Endothelial cell of umbilical vein (primary cell): ENCODE measurements at regions not wholly inside any gene's neighbourhood (a gene's known extent, or its start where the extent isn't known, plus 50 kb on each side); places are given as distances from the start of the nearest gene placed in this dataset.
A peak's percentile ranks its signal among the peaks of the same experiment; 100 is the strongest.
"Not testable (repeated sequence)": the region's sequence is repeated elsewhere in the genome, so short reads cannot be mapped to it uniquely, and the experiment has no call there.

Experiments
- BruUV-seq: library from RNA; stranded (reverse); fragments of 400-500 nt; replicated peaks from 2 replicates; lab custom pipeline; 2021; lab: Mats Ljungman, UMichigan
- CTCF ChIA-PET: fragments of 300-600, 350-600 bp; sonication (Branson Sonifier 250); formaldehyde crosslinking; loops from one replicate; lab custom pipeline; 2021; ENCODE audit warnings: antibody characterized with exemption, inconsistent platforms; lab: Charles Lee
- POLR2A ChIA-PET: fragments of 300-600, 350-600 bp; sonication (Branson Sonifier 250); formaldehyde crosslinking; loops from one replicate; lab custom pipeline; 2021; ENCODE audit warnings: antibody characterized with exemption, inconsistent platforms; lab: Charles Lee
- DNase-seq: peaks from one replicate; pipeline ENCODE4 v3.0.0-alpha.2; 2011; ENCODE audit warnings: low read depth, low spot score
- FAIRE-seq: peaks from 2 replicates; lab custom pipeline; 2011; peaks lifted over from hg19 to GRCh38; lab: Jason Lieb, UNC
- H2AFZ ChIP-seq: 2 replicates; pipeline ENCODE4 v1.6.0; 2012; ENCODE audit warnings: low read depth, low read length, control low read depth, inconsistent platforms
- H3K27ac ChIP-seq: 2 replicates; pipeline ENCODE4 v1.5.1; 2011; ENCODE audit warnings: low read depth, mild to moderate bottlenecking, control low read depth, low read length, moderate library complexity; ENCODE audit not compliant: insufficient read depth
- H3K27me3 ChIP-seq, 2 experiments: 2 replicates each; pipeline versions ENCODE4 v1.6.0 to v1.6.1; 2011; ENCODE audit warnings: low read length in 2 of 2, mixed read lengths in 1 of 2; ENCODE audit not compliant: control insufficient read depth in 2 of 2, insufficient read depth in 2 of 2
- H3K36me3 ChIP-seq, 2 experiments: 2 replicates in 1 of 2; 3 replicates in 1 of 2; pipeline ENCODE4 v1.5.1; 2011; ENCODE audit warnings: low read length in 2 of 2, mild to moderate bottlenecking in 1 of 2, moderate library complexity in 1 of 2; ENCODE audit not compliant: control insufficient read depth in 2 of 2, insufficient read depth in 2 of 2; ENCODE audit errors: extremely low read depth in 1 of 2
- H3K4me1 ChIP-seq: 3 replicates; pipeline ENCODE4 v1.5.1; 2011; ENCODE audit warnings: mild to moderate bottlenecking, low read length; ENCODE audit not compliant: control insufficient read depth, insufficient read depth; ENCODE audit errors: extremely low read depth
- H3K4me2 ChIP-seq: 2 replicates; pipeline ENCODE4 v1.6.1; 2011; ENCODE audit warnings: low read length, control low read depth, mixed read lengths; ENCODE audit not compliant: insufficient read depth
- H3K4me3 ChIP-seq, 3 experiments: fragments of 200-600 bp in 1 of 3; sonication (generic), shearing (Covaris generic) in 1 of 3; replicated peaks in 1 of 3; 2 replicates each; pipeline ENCODE4 v1.5.1; 2011 to 2016; ENCODE audit warnings: control low read depth in 3 of 3, low read length in 3 of 3, mild to moderate bottlenecking in 2 of 3, inconsistent platforms in 1 of 3, low read depth in 1 of 3, moderate library complexity in 1 of 3; ENCODE audit not compliant: insufficient read depth in 1 of 3
- H3K79me2 ChIP-seq: 2 replicates; pipeline ENCODE4 v1.6.0; 2012; ENCODE audit warnings: low read length, inconsistent platforms; ENCODE audit not compliant: control insufficient read depth, insufficient read depth
- H3K9ac ChIP-seq: replicated peaks from 2 replicates; pipeline ENCODE3; 2011; ENCODE audit warnings: low read length, control low read depth; ENCODE audit not compliant: insufficient read depth; ENCODE audit errors: extremely low read depth
- H3K9me1 ChIP-seq: replicated peaks from 3 replicates; pipeline ENCODE4 v1.6.0; 2011; ENCODE audit warnings: mild to moderate bottlenecking, low read length; ENCODE audit not compliant: control insufficient read depth, insufficient read depth; ENCODE audit errors: extremely low read depth
- H3K9me3 ChIP-seq: replicated peaks from 2 replicates; pipeline ENCODE4 v1.5.1; 2012; ENCODE audit warnings: low read length, inconsistent platforms; ENCODE audit not compliant: control insufficient read depth, insufficient read depth
- H4K20me1 ChIP-seq: replicated peaks from 2 replicates; pipeline ENCODE3; 2011; ENCODE audit warnings: mild to moderate bottlenecking, low read length; ENCODE audit not compliant: control insufficient read depth, insufficient read depth; ENCODE audit errors: extremely low read depth
- EZH2 ChIP-seq: IDR thresholded peaks from 2 replicates; pipeline ENCODE4 v1.6.1; 2012; ENCODE audit warnings: borderline replicate concordance, low read depth, mild to moderate bottlenecking, moderate library complexity, low read length, inconsistent platforms; ENCODE audit not compliant: severe bottlenecking
- FOS ChIP-seq: IDR thresholded peaks from 2 replicates; pipeline ENCODE4 v1.6.1; 2011; ENCODE audit warnings: mild to moderate bottlenecking, low read length, moderate library complexity, borderline replicate concordance; ENCODE audit not compliant: insufficient read depth
- GATA2 ChIP-seq: IDR thresholded peaks from 2 replicates; pipeline ENCODE4 v1.7.0; 2011; ENCODE audit warnings: low read depth, mild to moderate bottlenecking, moderate library complexity, mixed read lengths, low read length; ENCODE audit not compliant: insufficient read length, insufficient read depth
- JUN ChIP-seq: IDR thresholded peaks from 2 replicates; pipeline ENCODE4 v1.6.1; 2011; ENCODE audit warnings: borderline replicate concordance, low read depth; ENCODE audit not compliant: insufficient read length, insufficient read depth
- MAX ChIP-seq: IDR thresholded peaks from 2 replicates; pipeline ENCODE4 v1.6.1; 2011; ENCODE audit not compliant: insufficient read depth, insufficient read length
- MYC ChIP-seq: IDR thresholded peaks from one replicate; pipeline ENCODE4 v1.6.1; 2011; ENCODE audit warnings: mild to moderate bottlenecking, low read depth, low read length
- POLR2A ChIP-seq: IDR thresholded peaks from 2 replicates; pipeline ENCODE4 v1.6.1; 2012; ENCODE audit warnings: low read depth, mild to moderate bottlenecking, control low read depth, low read length
- POLR2AphosphoS5 ChIP-seq: IDR thresholded peaks from 2 replicates; pipeline ENCODE4 v1.6.1; 2012; ENCODE audit warnings: low read depth, mild to moderate bottlenecking, control low read depth, low read length, moderate library complexity; ENCODE audit not compliant: insufficient read depth
- dilution Hi-C: fragments of 300-500 bp; cut with MboI; formaldehyde crosslinking; loops from one replicate; pipeline ENCODE4 v1.15.0; 2019; ENCODE audit warnings: low sequenced_read_pairs; ENCODE audit not compliant: extremely low pct_ligation_motif_present
- intact Hi-C: fragments of 100-400 bp; cut with micrococcal nuclease; formaldehyde crosslinking; loops from one replicate; pipeline ENCODE4 v1.10.0; 2022
- TF ChIP-seq, protein P1 (sequence below), 2 donors: IDR thresholded peaks; 1 replicate in 1 of 2; 2 replicates in 1 of 2; pipeline ENCODE4 v1.5.1; 2011; ENCODE audit warnings: low read length in 2 of 2, mild to moderate bottlenecking in 2 of 2, moderate library complexity in 2 of 2, control low read depth in 1 of 2, inconsistent platforms in 1 of 2, low read depth in 1 of 2; ENCODE audit not compliant: insufficient read depth in 1 of 2; ENCODE audit errors: extremely low read depth in 1 of 2

DNA sequence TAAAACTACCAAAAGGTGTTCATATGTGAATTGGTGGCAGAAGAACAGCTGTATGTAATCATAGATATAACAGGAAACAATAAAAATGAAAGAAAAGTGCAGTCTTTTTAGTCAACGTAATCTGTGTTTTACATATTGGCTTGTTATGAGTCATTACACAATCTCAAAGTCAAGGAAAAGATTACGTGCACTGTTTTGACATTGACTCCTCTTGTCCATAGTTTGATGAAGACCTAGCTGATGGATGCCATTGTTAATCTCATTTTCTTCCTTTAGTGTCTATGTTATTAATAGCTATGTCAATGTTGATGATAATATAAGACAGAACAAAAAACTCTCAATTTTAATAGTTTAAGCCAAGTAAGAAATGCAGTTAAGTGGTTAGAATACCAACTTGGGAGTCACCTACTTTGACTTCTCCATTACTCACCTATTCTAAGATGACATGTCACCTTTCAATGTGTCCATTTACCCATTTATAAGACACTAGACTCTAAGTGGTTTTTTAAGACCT lies 84.5 kb upstream of the SAMSN1 start:
- TF ChIP-seq FOS (peak; percentile 36), JUN (peak; percentile 13), POLR2AphosphoS5 (no peak)
- no peaks in the 10 kb centered on the region for H3K9me1 ChIP-seq
- H4K20me1 ChIP-seq: no peaks in the 10 kb centered on the region
- no peak for DNase-seq
- H3K9ac ChIP-seq: no peak overlapping the region
- CTCF ChIA-PET: no interaction called here
- no peaks in the 10 kb centered on the region for H3K79me2 ChIP-seq
- intact Hi-C loops: no loop called here
- FAIRE-seq: no peak
- H3K27me3 ChIP-seq: no peaks in the 10 kb centered on the region
- H3K4me1 ChIP-seq: no peaks in the 10 kb centered on the region
- dilution Hi-C loops: no loop called here
- H3K4me3 ChIP-seq: no peak overlapping the region
- POLR2A ChIA-PET: no interaction called here
- H3K4me2 ChIP-seq: no peak overlapping the region
- H3K36me3 ChIP-seq: no peaks in the 10 kb centered on the region
- no peak overlapping the region for H2AFZ ChIP-seq
- no TSS peak for BruUV-seq
- no peaks in the 10 kb centered on the region for H3K9me3 ChIP-seq
- no peak overlapping the region for H3K27ac ChIP-seq

GRCh38 chr21:14629461-14629860 lies 83.3 kb upstream of the SAMSN1 start:
- no peak overlapping the region for H2AFZ ChIP-seq
- POLR2A ChIA-PET: no interaction called here
- no peak overlapping the region for H3K9ac ChIP-seq
- H3K4me1 ChIP-seq: no peaks in the 10 kb centered on the region
- FAIRE-seq (no peak), DNase-seq (no peak)
- CTCF ChIA-PET: interaction anchor here (1.2 to 1.6 kb wide), 3 partner anchors 11 to 108 kb away, joined by 3 to 7 read pairs (median 3); no protein-coding TSS in a partner anchor
- no peaks in the 10 kb centered on the region for H3K36me3 ChIP-seq
- H4K20me1 ChIP-seq: no peaks in the 10 kb centered on the region
- TF ChIP-seq GATA2 (no peak), POLR2AphosphoS5 (no peak), EZH2 (no peak), FOS (no peak), POLR2A (no peak), MYC (no peak), MAX (no peak), JUN (no peak)
- TF ChIP-seq, protein P1, sequence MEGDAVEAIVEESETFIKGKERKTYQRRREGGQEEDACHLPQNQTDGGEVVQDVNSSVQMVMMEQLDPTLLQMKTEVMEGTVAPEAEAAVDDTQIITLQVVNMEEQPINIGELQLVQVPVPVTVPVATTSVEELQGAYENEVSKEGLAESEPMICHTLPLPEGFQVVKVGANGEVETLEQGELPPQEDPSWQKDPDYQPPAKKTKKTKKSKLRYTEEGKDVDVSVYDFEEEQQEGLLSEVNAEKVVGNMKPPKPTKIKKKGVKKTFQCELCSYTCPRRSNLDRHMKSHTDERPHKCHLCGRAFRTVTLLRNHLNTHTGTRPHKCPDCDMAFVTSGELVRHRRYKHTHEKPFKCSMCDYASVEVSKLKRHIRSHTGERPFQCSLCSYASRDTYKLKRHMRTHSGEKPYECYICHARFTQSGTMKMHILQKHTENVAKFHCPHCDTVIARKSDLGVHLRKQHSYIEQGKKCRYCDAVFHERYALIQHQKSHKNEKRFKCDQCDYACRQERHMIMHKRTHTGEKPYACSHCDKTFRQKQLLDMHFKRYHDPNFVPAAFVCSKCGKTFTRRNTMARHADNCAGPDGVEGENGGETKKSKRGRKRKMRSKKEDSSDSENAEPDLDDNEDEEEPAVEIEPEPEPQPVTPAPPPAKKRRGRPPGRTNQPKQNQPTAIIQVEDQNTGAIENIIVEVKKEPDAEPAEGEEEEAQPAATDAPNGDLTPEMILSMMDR (IDR thresholded peaks at IDR 0.05; ENCODE audit: extremely low read depth in 1 of 2, insufficient read depth in 1 of 2, low read depth in 1 of 2, low read length in 2 of 2): no peak
- dilution Hi-C loops: no loop called here
- no peaks in the 10 kb centered on the region for H3K27me3 ChIP-seq
- H3K4me2 ChIP-seq: no peak overlapping the region
- H3K79me2 ChIP-seq: no peaks in the 10 kb centered on the region
- BruUV-seq: no TSS peak
- H3K9me3 ChIP-seq: no peaks in the 10 kb centered on the region
- intact Hi-C loops: no loop called here
- H3K9me1 ChIP-seq: no peaks in the 10 kb centered on the region
- no peak overlapping the region for H3K4me3 ChIP-seq
- no peak overlapping the region for H3K27ac ChIP-seq

DNA sequence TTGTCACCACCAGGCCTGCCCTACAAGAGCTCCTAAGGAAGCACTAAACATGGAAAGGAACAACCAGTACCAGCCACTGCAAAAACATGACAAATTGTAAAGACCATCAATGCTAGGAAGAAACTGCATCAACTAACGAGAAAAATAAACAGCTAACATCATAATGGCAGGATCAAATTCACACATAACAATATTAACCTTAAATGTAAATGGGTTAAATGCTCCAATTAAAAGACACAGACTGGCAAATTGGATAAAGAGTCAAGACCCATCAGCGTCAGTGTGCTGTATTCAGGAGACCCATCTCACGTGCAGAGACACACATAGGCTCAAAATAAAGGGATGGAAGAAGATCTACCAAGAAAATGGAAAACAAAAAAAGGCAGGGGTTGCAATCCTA lies 77.0 kb upstream of the SAMSN1 start:
- FAIRE-seq, POLR2A ChIA-PET, H3K9me3 ChIP-seq, H4K20me1 ChIP-seq, H3K27me3 ChIP-seq, H2AFZ ChIP-seq, H3K36me3 ChIP-seq, BruUV-seq, DNase-seq, CTCF ChIA-PET, H3K27ac ChIP-seq, dilution Hi-C loops, intact Hi-C loops, H3K9ac ChIP-seq, H3K4me1 ChIP-seq, H3K4me2 ChIP-seq, H3K9me1 ChIP-seq, H3K79me2 ChIP-seq, H3K4me3 ChIP-seq: not testable (repeated sequence)
